BJ (cell line): ENCODE measurements at regions not wholly inside any gene's neighbourhood (a gene's known extent, or its start where the extent isn't known, plus 50 kb on each side); places are given as distances from the start of the nearest gene placed in this dataset.
"Not testable (repeated sequence)": the region's sequence is repeated elsewhere in the genome, so short reads cannot be mapped to it uniquely, and the experiment has no call there.

Source experiments
- CTCF ChIA-PET: fragments of 350-600 bp; formaldehyde crosslinking; extraction: SDS; loops from one replicate; lab custom pipeline; 2021; ENCODE audit warnings: antibody characterized with exemption, inconsistent platforms; lab: Yijun Ruan, JAX
- POLR2A ChIA-PET: fragments of 300-600 bp; sonication (Branson Sonifier 250); formaldehyde crosslinking; extraction: SDS; loops from one replicate; lab custom pipeline; 2021; ENCODE audit warnings: antibody characterized with exemption; lab: Charles Lee
- DNase-seq: peaks from one replicate; pipeline ENCODE4 v3.0.0-alpha.2; 2011; ENCODE audit warnings: low read depth
- H3K27me3 ChIP-seq: 2 replicates; pipeline ENCODE4 v1.6.0; 2011; ENCODE audit warnings: low read length; ENCODE audit not compliant: control insufficient read depth, insufficient read depth
- H3K36me3 ChIP-seq: 2 replicates; pipeline ENCODE4 v1.5.1; 2011; ENCODE audit warnings: low read length; ENCODE audit not compliant: control insufficient read depth, insufficient read depth
- H3K4me3 ChIP-seq: 2 replicates; pipeline ENCODE4 v1.5.1; 2011; ENCODE audit warnings: low read depth, mild to moderate bottlenecking, control low read depth, low read length
- TF ChIP-seq, protein P1 (sequence below): IDR thresholded peaks from 2 replicates; pipeline ENCODE4 v1.5.1; 2011; ENCODE audit warnings: low read depth, mild to moderate bottlenecking, control low read depth, inconsistent platforms, low read length, moderate library complexity; ENCODE audit not compliant: insufficient read depth

DNA sequence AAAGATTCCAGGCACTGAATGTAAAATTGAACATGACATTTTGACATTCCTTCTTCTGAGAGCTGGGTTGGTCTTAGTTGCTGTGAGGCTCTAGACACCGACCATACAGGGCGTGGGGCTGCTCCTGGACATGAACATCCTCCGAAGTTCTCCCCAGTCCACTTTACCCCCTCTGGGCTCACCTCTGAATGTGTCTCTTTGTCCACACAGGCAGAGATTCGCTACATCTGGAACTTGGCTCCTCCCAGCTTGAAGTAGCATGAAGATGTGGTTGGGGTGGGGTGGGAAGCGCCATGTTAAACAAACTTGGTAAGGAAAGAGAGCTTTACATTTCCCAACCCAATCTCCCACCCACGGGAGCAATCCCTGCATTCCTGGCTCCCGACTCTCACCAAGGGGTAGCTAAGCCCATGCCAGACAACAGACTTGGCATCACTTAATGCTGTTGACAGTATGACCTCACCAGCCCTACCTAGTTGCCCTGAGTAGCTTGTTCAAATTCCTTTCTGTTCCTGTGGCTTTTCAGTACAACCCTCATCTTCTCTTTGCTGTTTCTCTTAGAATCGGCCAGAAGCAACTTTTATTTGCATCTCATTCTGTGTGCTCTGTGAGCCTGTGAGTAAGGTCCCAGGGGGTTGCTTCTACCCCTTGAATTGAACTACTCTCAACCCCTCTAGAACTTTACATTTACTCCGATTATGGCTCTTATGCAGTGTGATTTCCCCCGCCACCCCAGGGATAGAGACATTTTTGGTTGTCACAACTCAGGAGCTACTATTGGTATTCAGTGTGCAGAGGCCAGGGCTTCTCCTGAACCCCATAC, 211.4 kb downstream of the SEC23IP start:
- Histone ChIP-seq H3K4me3 (no peak overlapping the region), H3K27me3 (no peaks in the 10 kb centered on the region), H3K36me3 (no peaks in the 10 kb centered on the region)
- DNase-seq: no peak
- ChIA-PET CTCF (no interaction called here), POLR2A (no interaction called here)
- TF ChIP-seq, protein P1, sequence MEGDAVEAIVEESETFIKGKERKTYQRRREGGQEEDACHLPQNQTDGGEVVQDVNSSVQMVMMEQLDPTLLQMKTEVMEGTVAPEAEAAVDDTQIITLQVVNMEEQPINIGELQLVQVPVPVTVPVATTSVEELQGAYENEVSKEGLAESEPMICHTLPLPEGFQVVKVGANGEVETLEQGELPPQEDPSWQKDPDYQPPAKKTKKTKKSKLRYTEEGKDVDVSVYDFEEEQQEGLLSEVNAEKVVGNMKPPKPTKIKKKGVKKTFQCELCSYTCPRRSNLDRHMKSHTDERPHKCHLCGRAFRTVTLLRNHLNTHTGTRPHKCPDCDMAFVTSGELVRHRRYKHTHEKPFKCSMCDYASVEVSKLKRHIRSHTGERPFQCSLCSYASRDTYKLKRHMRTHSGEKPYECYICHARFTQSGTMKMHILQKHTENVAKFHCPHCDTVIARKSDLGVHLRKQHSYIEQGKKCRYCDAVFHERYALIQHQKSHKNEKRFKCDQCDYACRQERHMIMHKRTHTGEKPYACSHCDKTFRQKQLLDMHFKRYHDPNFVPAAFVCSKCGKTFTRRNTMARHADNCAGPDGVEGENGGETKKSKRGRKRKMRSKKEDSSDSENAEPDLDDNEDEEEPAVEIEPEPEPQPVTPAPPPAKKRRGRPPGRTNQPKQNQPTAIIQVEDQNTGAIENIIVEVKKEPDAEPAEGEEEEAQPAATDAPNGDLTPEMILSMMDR: no peak

DNA sequence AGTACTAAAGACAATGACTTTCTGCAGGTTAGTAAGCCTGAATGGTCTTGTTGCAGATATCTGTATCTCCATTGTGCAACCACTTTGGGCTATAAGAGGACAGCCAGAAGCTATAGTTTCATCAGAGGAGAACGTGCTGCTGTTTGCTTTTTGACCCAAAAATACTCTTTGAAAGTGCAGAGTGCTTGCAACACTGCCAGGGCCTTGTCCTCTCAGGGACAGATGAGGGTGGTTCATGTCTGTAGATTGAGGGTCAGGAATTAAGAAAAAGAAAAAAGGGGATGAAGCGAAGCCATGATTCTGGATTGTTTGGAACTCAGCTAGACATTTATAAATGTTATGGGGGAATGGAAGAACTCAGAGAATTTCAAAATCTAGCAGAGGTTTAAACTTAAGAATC, 212.5 kb downstream of the SEC23IP start:
- TF ChIP-seq, protein P1: no peak
- Histone ChIP-seq H3K27me3 (no peaks in the 10 kb centered on the region), H3K4me3 (no peak overlapping the region), H3K36me3 (no peaks in the 10 kb centered on the region)
- POLR2A ChIA-PET: no interaction called here
- no peak for DNase-seq
- CTCF ChIA-PET: no interaction called here

DNA sequence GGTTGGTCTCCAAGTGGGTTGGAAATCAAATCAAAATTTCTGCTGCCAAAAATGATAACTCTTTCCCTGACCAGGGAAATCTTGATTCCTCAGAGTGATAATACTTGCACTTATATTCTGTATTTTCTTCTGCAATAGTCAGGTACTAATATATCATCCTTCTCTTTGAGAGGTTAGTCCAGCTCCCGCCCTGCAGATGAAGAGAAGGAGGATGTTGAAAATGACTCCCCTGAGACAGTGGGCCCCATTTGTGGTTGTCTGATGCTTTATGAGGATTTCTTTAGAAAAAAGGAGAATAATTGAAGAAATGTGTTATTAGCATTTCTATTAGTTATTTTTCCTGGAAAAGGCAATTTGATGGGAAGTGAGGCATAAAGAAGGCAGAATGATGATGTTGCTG, 213.0 kb downstream of the SEC23IP start:
- H3K36me3 ChIP-seq: no peaks in the 10 kb centered on the region
- TF ChIP-seq, protein P1: no peak
- no peaks in the 10 kb centered on the region for H3K27me3 ChIP-seq
- no peak for DNase-seq
- H3K4me3 ChIP-seq: no peak overlapping the region
- ChIA-PET CTCF (no interaction called here), POLR2A (no interaction called here)

DNA sequence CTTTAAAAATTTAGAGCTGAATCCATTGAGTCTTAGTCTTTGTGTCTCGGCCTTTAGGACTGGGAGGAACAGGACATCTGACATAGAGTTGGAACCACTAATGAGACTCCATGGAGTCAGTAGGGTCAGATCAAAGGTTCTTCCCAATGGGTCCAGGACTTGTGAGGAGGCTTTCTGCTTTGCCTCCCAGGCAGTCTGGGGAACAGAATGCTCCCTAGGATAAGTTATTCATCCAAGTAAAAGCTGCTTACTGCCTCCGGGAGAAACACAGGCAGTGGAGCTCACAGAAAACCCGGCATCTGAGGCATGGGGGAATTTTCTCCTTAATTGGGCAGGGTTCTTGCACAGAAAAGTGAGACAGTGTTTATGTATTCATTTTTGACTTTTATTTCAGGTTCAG, 216.4 kb downstream of the SEC23IP start:
- CTCF ChIA-PET: no interaction called here
- no peaks in the 10 kb centered on the region for H3K36me3 ChIP-seq
- H3K27me3 ChIP-seq: no peaks in the 10 kb centered on the region

DNA sequence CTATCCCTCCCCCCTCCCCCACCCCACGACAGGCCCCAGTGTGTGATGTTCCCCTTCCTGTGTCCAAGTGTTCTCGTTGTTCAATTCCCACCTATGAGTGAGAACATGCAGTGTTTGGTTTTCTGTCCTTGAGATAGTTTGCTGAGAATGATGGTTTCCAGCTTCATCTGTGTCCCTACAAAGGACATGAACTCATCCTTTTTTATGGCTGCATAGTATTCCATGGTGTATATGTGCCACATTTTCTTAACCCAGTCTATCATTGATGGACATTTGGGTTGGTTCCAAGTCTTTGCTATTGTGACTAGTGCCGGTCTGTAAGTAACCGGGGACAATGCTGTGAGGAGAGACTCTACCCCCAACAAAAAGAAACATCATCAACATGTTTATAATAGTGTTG, 217.2 kb downstream of the SEC23IP start:
- H3K36me3 ChIP-seq, CTCF ChIA-PET, POLR2A ChIA-PET, H3K4me3 ChIP-seq, H3K27me3 ChIP-seq, DNase-seq: not testable (repeated sequence)

More for the DNA sequence above, 216.4 kb downstream of the SEC23IP start:
- POLR2A ChIA-PET: no interaction called here
- no peak for DNase-seq
- TF ChIP-seq, protein P1: no peak
- no peak overlapping the region for H3K4me3 ChIP-seq

DNA sequence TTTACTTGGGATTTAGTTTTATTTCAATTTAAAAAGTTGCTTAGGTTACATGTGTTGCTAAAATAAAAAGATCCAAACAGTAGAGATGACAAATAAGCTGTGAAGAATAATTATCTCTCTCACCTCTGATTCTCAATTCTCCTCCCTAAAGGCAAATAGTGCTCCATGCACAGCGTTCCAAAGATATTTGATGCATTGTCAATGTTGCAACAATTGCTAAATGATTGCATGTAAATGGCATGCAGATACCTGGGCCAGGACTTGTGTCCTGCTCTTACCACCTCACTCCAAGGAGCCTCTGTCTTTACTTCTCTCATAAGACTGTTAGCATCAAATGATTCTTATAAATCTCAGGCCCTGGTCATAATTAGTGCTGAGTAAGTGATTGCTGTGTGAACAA, 217.7 kb downstream of the SEC23IP start:
- DNase-seq: no peak
- H3K36me3 ChIP-seq: no peaks in the 10 kb centered on the region
- H3K27me3 ChIP-seq: no peaks in the 10 kb centered on the region
- ChIA-PET POLR2A (no interaction called here), CTCF (no interaction called here)
- TF ChIP-seq, protein P1: no peak
- H3K4me3 ChIP-seq: no peak overlapping the region
